GM18505 (cell line): ENCODE measurements at regions not wholly inside any gene's neighbourhood (a gene's known extent, or its start where the extent isn't known, plus 50 kb on each side); places are given as distances from the start of the nearest gene placed in this dataset.

Source experiments
- ATAC-seq: cut with Tn5 transposase; IDR thresholded peaks from one replicate; pipeline ENCODE4 v1.9.1; 2021; ENCODE audit not compliant: unreplicated experiment
- POLR2A ChIP-seq: IDR thresholded peaks from 4 replicates; pipeline ENCODE4 v1.6.1; 2011; ENCODE audit warnings: borderline replicate concordance; ENCODE audit not compliant: insufficient read depth, insufficient read length; ENCODE audit errors: extremely low read depth

DNA sequence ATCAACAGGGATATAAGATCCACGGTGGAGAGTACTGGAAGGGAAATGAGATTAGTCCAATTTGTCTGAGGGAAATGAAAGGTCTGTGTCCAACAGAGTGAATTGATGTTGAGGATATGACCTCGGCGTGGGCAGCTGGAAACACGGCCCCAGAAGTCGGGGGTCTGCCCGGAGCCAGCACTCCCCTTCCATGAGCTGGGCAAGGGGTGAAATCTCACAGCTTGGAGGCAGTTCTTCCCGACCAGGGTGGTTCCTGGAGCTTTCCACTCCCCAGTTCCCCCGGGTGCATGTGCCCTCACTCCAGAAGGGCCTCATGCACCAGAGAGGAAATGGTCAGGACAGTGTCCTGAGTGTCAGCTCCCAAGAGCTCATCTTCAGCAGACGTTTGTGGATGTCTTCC lies 264.7 kb upstream of the PPP2R2D start:
- TF ChIP-seq POLR2A = no peak
- ATAC-seq = no peak

DNA sequence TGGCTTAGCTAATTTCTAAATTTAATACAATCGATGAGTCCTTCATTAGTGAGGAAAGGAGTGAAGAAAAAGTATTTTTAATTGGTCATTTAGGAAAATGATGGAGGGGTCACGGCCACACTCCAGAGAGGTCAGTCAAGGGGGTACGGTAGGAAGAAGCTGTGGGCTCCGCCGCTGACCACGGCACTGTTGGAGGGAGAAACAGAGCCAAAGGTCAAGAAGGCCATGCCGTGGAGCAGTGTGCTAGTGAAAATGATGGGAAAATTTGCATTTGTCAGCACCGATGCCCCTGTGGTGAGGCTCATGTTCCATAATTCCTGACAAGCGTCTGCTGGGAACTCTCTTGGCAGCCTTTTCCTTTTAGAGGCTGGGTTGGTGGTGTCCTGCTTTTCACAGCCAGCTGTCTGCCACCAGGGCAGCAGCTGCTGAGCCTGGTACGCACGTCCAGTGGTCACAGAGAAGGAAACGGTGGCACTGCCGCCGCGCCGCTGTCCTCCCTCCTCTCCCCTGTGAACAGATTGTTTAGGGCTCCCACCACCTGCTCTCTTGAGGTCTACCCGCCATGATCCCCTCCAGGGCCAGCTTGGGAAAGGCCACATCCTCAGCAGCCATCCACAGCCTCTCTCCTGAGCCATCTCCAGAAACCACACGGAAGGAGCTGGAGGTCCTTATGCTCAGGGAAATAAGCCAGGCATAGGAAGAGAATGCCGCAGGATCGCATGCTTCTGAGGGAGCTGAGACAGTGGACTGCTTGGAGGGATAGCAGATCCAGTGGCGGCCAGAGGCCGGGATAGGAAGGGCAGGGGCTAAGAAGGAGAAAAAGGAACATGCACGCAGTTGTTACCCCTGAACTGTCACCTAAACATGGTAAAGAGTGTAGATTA lies 263.7 kb upstream of the PPP2R2D start:
- TF ChIP-seq POLR2A = no peak
- no peak for ATAC-seq

DNA sequence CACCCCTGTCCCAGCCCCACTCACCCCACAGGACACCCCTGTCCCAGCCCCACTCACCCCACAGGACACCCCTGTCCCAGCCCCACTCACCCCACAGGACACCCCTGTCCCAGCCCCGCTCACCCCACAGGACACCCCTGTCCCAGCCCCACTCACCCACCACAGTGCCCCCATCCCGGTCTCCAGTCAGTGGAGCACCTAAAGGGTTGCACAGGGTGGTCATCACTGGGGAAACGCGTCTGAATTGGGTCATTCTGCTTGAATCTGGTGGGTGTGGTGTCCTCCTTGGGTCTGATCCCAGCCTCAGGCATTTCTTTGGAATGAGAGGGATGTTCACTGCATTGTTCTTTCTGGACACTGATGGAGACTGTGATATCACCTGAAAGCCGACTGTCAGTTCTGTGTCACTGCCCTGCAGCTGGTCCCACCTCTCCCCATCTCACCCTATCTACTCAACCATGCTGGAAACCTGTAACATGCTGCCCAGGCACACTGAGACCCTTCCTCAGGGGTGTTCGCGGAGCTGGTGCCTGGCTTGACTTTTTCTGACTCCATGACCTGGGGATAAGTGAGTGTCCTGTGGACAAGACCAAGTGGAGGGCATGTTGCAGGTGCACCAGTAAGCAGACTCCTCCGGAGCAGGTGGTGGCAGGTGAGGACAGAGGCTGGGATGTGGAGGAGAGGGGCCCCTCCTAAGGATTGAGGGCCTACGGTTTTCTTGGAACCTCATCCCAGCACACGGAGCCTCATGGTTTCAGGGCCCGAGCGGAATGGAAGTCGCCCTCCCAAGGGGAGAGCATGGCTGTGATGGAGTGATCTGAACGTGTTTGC lies 262.5 kb upstream of the PPP2R2D start:
- no peak for ATAC-seq
- TF ChIP-seq POLR2A = no peak

DNA sequence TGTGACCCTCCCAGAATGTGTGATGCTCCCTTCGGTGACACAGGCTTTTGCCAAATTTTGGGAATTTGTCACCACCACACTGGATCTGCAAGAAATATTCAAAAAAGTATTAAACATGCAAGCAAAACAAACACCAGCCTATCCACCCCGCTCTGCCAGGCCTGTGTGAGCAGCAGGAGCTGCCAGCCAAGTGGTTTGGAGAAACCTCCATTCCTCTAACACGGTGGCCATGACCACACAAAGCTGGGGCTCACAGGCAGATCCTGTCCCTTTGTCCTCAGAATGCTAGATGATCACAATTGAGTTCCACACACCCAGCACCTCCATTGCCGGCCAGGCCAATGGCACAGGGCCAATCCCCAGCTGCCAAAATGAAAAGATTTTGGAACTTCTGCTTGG lies 261.9 kb upstream of the PPP2R2D start:
- ATAC-seq = no peak
- TF ChIP-seq POLR2A = no peak

GRCh38 chr10:131640045-131640644 lies 260.7 kb upstream of the PPP2R2D start:
- ATAC-seq = no peak
- TF ChIP-seq POLR2A = no peak

GRCh38 chr10:131641231-131641630 lies 259.6 kb upstream of the PPP2R2D start:
- no peak for TF ChIP-seq POLR2A
- ATAC-seq = peak; percentile 99

- no peak for TF ChIP-seq POLR2A
- ATAC-seq = no peak
These were observed 258.9 kb upstream of the PPP2R2D start for GRCh38 chr10:131641898-131642297.

DNA sequence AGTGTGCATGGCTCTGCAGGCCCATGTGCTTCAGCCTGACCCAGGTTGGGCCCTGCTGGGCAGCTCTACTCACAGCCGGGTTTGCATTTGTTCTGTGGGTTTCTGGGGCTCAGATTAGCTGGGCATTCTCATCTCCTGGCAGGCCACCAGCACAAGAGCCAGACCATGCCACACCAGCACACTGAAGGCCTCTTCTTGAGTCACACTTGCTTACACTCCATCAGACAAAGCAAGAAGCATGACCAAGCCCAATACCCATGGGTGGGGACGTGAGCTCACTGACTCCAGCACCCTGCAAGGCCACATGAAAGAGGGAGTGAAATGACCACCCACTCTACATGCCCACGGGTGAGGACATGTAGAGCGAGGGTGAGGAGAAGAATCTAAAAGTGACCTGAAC lies 257.8 kb upstream of the PPP2R2D start:
- no peak for TF ChIP-seq POLR2A
- ATAC-seq = no peak

DNA sequence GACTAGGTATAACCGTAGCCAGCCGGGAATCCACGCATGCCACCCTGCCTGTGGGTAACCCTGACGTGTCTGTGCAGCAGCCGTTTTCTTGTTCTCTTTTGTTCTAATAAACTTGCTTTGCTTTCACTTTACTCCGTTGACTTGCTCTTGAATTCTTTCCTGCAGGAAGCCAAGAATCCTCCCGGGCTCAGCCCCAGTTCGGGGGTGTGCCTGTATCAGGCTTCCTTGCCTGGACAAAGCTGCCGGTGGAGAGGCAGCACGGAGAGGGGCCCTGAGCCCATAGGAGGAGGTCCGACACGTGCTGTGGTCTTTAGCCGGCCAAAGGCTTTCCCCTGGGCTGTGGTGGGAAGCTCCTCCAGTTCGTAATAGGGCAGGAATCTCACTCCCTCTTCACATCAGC lies 256.5 kb upstream of the PPP2R2D start:
- ATAC-seq = no peak
- TF ChIP-seq POLR2A = no peak

GRCh38 chr10:131644864-131645658 lies 255.7 kb upstream of the PPP2R2D start:
- no peak for TF ChIP-seq POLR2A
- ATAC-seq = no peak

DNA sequence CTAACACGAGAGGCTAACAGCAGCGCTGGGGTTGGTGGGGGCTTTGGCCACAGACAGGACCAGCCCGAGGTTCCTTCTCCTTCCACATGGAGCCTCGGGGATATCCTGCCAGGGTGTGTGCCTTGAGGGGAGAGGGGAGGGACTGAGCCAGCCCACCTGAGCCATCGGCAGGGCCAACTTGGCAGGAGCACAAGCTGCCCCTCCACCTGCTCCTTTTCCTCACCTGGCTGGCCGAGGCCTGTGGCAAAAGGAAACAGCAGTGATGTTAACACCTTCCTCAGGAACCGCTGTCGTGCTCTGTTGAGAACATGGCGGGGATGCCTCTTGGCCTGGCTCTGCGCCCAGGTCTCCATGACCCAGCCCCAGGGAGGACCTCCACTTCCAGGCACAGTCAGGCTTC lies 255.1 kb upstream of the PPP2R2D start:
- no peak for TF ChIP-seq POLR2A
- no peak for ATAC-seq

DNA sequence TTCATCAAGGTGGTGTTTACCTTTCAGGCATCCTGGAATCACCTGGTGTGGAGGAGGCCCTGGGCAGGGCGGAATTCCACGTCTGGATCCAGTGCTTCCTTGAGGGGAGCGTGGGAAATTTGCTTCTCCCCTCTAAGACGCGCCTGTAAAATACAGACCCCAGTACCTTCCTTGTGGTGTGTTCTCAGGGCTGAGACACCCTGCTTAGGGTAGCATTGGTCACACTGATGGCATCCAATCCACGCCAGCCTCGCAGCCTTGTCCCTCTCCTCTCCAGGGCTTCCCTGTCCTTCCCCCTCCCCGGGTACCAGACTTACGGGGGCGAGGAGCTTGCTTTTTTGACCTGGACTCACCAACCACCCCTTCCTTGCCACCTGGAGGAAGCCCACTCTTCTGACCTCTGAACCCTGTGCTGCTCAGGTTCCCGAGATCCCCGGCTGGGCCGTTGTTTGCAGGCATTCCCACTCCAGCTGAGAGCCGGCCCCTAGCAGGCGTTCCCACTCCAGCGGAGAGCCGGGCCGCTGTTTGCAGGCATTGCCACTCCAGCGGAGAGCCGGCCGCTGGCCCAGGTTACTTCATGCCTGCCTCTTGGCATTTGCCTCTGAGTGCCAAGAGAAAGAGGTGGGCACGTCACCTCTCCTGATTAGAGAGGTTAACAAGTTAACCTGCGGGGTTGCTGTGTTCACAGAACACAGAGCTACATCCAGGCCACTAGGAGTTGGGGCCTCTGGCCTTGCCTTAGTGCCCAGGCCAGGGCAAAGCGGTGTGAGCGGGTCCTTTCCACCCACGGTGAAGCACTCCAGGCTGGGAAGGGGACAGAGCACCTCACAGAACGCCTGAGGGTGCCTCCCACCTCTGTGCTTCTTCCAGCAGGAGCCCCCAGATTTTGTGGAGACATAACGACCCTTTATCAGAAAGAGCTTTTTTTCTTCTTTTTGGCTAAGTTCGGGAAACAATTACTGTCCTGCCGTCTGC lies 254.0 kb upstream of the PPP2R2D start:
- ATAC-seq = no peak
- TF ChIP-seq POLR2A = no peak
